T-cell (primary cell): ENCODE measurements at regions not wholly inside any gene's neighbourhood (a gene's known extent, or its start where the extent isn't known, plus 50 kb on each side); places are given as distances from the start of the nearest gene placed in this dataset.

ENCODE experiments used
- ATAC-seq, 4 experiments: fragments of 200-7000 bp in 3 of 4; fragments of 150-1000 bp in 1 of 4; cut with Tn5 transposase; replicated peaks in 1 of 4; 1 replicate in 3 of 4; 2 replicates in 1 of 4; pipeline ENCODE4 v1.10.0; 2021; ENCODE audit warnings: moderate library complexity in 3 of 4, mild to moderate bottlenecking in 2 of 4, moderate number of reproducible peaks in 1 of 4
- CTCF ChIA-PET, 2 donors: fragments of 300-600 bp; sonication (Branson Sonifier 250); formaldehyde crosslinking; loops; one replicate each; lab custom pipeline; 2022; ENCODE audit warnings: antibody characterized with exemption in 2 of 2; lab: Charles Lee
- POLR2A ChIA-PET, 2 donors: fragments of 300-600 bp; sonication (Branson Sonifier 250); formaldehyde crosslinking; loops; one replicate each; lab custom pipeline; 2022; ENCODE audit warnings: antibody characterized with exemption in 2 of 2; lab: Charles Lee
- DNase-seq, 35 experiments: peaks; one replicate each; pipeline versions ENCODE4 v3.0.0 to v3.0.0-alpha.2; 2013 to 2023
- H3K27ac ChIP-seq: one replicate; pipeline ENCODE4 v1.5.1; 2013; ENCODE audit warnings: low read length
- H3K27me3 ChIP-seq, 2 experiments: replicated peaks in 1 of 2; 1 replicate in 1 of 2; 2 replicates in 1 of 2; pipeline versions ENCODE4 v1.6.1 to v1.7.0; 2013; ENCODE audit warnings: low read length in 1 of 2, mixed read lengths in 1 of 2; ENCODE audit not compliant: control insufficient read depth in 2 of 2, insufficient read depth in 2 of 2; ENCODE audit errors: extremely low read depth in 1 of 2
- H3K36me3 ChIP-seq, 2 donors: 1 replicate in 1 of 2; 2 replicates in 1 of 2; pipeline versions ENCODE4 v1.6.1 to v1.7.0; 2013; ENCODE audit warnings: low read length in 1 of 2; ENCODE audit not compliant: control insufficient read depth in 2 of 2, insufficient read depth in 1 of 2; ENCODE audit errors: extremely low read depth in 1 of 2
- H3K4me1 ChIP-seq, 2 experiments: 1 replicate in 1 of 2; 2 replicates in 1 of 2; pipeline versions ENCODE4 v1.6.1 to v1.7.0; 2013; ENCODE audit warnings: low read length in 2 of 2, mixed read lengths in 1 of 2; ENCODE audit not compliant: insufficient read depth in 2 of 2, control insufficient read depth in 1 of 2; ENCODE audit errors: extremely low read depth in 1 of 2
- H3K4me3 ChIP-seq, 2 donors: 1 replicate in 1 of 2; 2 replicates in 1 of 2; pipeline versions ENCODE4 v1.5.1 to v1.7.0; 2013; ENCODE audit warnings: mild to moderate bottlenecking in 2 of 2, low read length in 1 of 2, moderate library complexity in 1 of 2; ENCODE audit not compliant: control insufficient read depth in 1 of 2; ENCODE audit errors: extremely low read depth in 1 of 2
- H3K9me3 ChIP-seq: 2 replicates; pipeline ENCODE4 v1.7.0; 2013
- H3K27ac Mint-ChIP-seq, 2 donors: one replicate each; pipeline ENCODE4 v1.8.0; 2020 to 2021; ENCODE audit warnings: mild to moderate bottlenecking in 2 of 2, mixed read lengths in 2 of 2
- H3K27me3 Mint-ChIP-seq, 2 donors: one replicate each; pipeline ENCODE4 v1.8.0; 2021 to 2022; ENCODE audit warnings: mixed read lengths in 2 of 2
- H3K36me3 Mint-ChIP-seq: one replicate; pipeline ENCODE4 v1.8.0; 2021; ENCODE audit warnings: mixed read lengths
- H3K4me1 Mint-ChIP-seq, 3 donors: one replicate each; pipeline ENCODE4 v1.8.0; 2020 to 2022; ENCODE audit warnings: mixed read lengths in 3 of 3, mild to moderate bottlenecking in 1 of 3
- H3K4me3 Mint-ChIP-seq, 3 donors: one replicate each; pipeline ENCODE4 v1.8.0; 2020 to 2022; ENCODE audit warnings: mild to moderate bottlenecking in 3 of 3, mixed read lengths in 3 of 3, moderate library complexity in 3 of 3
- H3K9me3 Mint-ChIP-seq, 3 donors: one replicate each; pipeline ENCODE4 v1.8.0; 2020 to 2022; ENCODE audit warnings: mixed read lengths in 3 of 3
- WGBS: methylation state at CpG from one replicate; pipeline ENCODE4 v1.1.5; 2013; ENCODE audit warnings: missing lambda C conversion rate; ENCODE audit not compliant: insufficient coverage; 5-methylcytosine and 5-hydroxymethylcytosine counted together

DNA sequence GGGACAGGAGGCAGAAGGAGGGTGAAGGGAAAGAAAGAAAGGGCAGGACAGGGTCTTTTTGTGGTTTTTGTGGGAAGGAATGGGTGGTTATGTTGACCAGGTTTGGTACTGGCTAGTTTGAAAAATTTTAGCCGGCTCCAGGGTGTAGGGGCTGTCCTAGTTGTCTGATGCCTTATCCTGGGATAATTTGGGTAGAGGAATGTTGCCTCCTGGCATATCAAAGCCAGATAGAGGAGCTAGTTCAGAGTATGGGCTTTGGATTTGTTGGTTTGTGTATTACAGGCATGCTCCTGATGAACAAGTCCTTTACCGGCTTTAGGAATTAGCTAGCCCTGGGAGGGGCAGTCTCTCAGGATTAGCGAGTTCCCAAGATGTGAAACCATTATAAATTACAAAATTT is 101.1 kb upstream of the LHCGR start:
- Histone ChIP-seq H3K36me3 (no peaks in the 10 kb centered on the region), H3K4me3 (no peak overlapping the region), H3K27me3 (no peaks in the 10 kb centered on the region), H3K9me3 (no peaks in the 10 kb centered on the region), H3K27ac (no peak overlapping the region), H3K4me1 (no peaks in the 10 kb centered on the region)
- ChIA-PET POLR2A (no interaction called here), CTCF (no interaction called here)
- ATAC-seq, result no peak
- Mint-ChIP-seq H3K27me3 (peaks cover 5 to 8% of the 10 kb centered on the region in 2 donors), H3K27ac (no peak overlapping the region), H3K36me3 (no peaks in the 10 kb centered on the region), H3K9me3 (no peaks in the 10 kb centered on the region), H3K4me1 (no peaks in the 10 kb centered on the region), H3K4me3 (no peak overlapping the region)
- 60% methylated on average over 1 of the region's 3 CpGs for WGBS
- DNase-seq, result no peak

DNA sequence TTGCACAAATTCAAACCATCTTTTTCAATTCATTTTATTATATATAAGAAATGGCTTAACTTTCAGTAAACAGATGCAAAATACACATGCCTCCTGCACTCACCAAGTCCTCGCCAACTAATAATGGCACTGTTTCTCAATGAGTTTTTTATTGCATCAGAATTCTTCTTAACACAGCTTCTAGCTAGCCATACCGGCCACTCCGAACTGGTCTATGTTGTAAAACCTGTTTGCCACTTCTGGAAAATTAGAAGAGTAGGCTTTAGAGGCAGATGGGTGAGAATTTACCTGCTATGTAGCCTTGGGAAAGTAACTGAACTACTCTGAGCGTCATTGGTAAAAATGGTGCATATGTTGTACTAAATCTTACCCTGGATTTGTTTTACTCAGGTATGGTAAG is 100.6 kb upstream of the LHCGR start:
- Histone ChIP-seq H3K27ac (no peak overlapping the region), H3K27me3 (no peaks in the 10 kb centered on the region), H3K4me3 (no peak overlapping the region), H3K36me3 (no peaks in the 10 kb centered on the region), H3K9me3 (no peaks in the 10 kb centered on the region), H3K4me1 (no peaks in the 10 kb centered on the region)
- ChIA-PET POLR2A (no interaction called here), CTCF (no interaction called here)
- WGBS, result 80% methylated on average over 2 of the region's 4 CpGs
- no peak overlapping the region for H3K27ac Mint-ChIP-seq
- H3K27me3 Mint-ChIP-seq, result peaks cover 5 to 8% of the 10 kb centered on the region in 2 donors
- ATAC-seq (no peak), DNase-seq (no peak)
- no peaks in the 10 kb centered on the region for H3K36me3 Mint-ChIP-seq
- no peaks in the 10 kb centered on the region for H3K9me3 Mint-ChIP-seq
- H3K4me1 Mint-ChIP-seq, result no peaks in the 10 kb centered on the region
- no peak overlapping the region for H3K4me3 Mint-ChIP-seq

GRCh38 chr2:48855142-48855541 is 99.6 kb upstream of the LHCGR start:
- whole genome bisulfite sequencing, result no CpG with 5 or more reads among the region's 2 CpGs
- Mint-ChIP-seq H3K27me3 (peaks cover 5 to 8% of the 10 kb centered on the region in 2 donors), H3K4me1 (no peaks in the 10 kb centered on the region), H3K4me3 (no peak overlapping the region), H3K36me3 (no peaks in the 10 kb centered on the region), H3K27ac (no peak overlapping the region), H3K9me3 (no peaks in the 10 kb centered on the region)
- POLR2A ChIA-PET, result no interaction called here
- no peaks in the 10 kb centered on the region for H3K27me3 ChIP-seq
- no peak overlapping the region for H3K27ac ChIP-seq
- no peak overlapping the region for H3K4me3 ChIP-seq
- no peaks in the 10 kb centered on the region for H3K36me3 ChIP-seq
- CTCF ChIA-PET, result no interaction called here
- no peak for DNase-seq
- H3K4me1 ChIP-seq, result no peaks in the 10 kb centered on the region
- ATAC-seq, result no peak
- no peaks in the 10 kb centered on the region for H3K9me3 ChIP-seq

- Histone ChIP-seq H3K27me3 (no peaks in the 10 kb centered on the region), H3K27ac (no peak overlapping the region), H3K4me3 (no peak overlapping the region), H3K9me3 (no peaks in the 10 kb centered on the region), H3K4me1 (no peaks in the 10 kb centered on the region), H3K36me3 (no peaks in the 10 kb centered on the region)
- ATAC-seq (no peak), DNase-seq (no peak)
- Mint-ChIP-seq H3K27me3 (peaks cover 5 to 8% of the 10 kb centered on the region in 2 donors), H3K4me3 (no peak overlapping the region), H3K9me3 (no peaks in the 10 kb centered on the region), H3K36me3 (no peaks in the 10 kb centered on the region), H3K4me1 (no peaks in the 10 kb centered on the region), H3K27ac (no peak overlapping the region)
- WGBS, result no CpG with 5 or more reads among the region's 1 CpG
- ChIA-PET CTCF (no interaction called here), POLR2A (no interaction called here)
Observed at GRCh38 chr2:48854681-48855080, 99.2 kb upstream of the LHCGR start.

- Mint-ChIP-seq H3K4me1 (no peaks in the 10 kb centered on the region), H3K36me3 (no peaks in the 10 kb centered on the region)
Observed at GRCh38 chr2:48852938-48853337, 97.4 kb upstream of the LHCGR start.

GRCh38 chr2:48851161-48851560 is 95.6 kb upstream of the LHCGR start:
- Histone ChIP-seq H3K4me3 (no peak overlapping the region), H3K27me3 (no peaks in the 10 kb centered on the region), H3K27ac (no peak overlapping the region), H3K36me3 (no peaks in the 10 kb centered on the region), H3K9me3 (no peaks in the 10 kb centered on the region), H3K4me1 (no peaks in the 10 kb centered on the region)
- DNase-seq (no peak), ATAC-seq (no peak)
- no peak overlapping the region for H3K4me3 Mint-ChIP-seq
- peaks cover 0 to under 1% of the 10 kb centered on the region in 2 donors for H3K27me3 Mint-ChIP-seq
- no peaks in the 10 kb centered on the region for H3K36me3 Mint-ChIP-seq
- ChIA-PET POLR2A (no interaction called here), CTCF (no interaction called here)
- H3K27ac Mint-ChIP-seq, result no peak overlapping the region
- H3K9me3 Mint-ChIP-seq, result no peaks in the 10 kb centered on the region
- H3K4me1 Mint-ChIP-seq, result no peaks in the 10 kb centered on the region
- WGBS, result no CpG with 5 or more reads among the region's 3 CpGs

More at GRCh38 chr2:48852938-48853337, 97.4 kb upstream of the LHCGR start:
- Mint-ChIP-seq H3K27me3 (peaks cover 5 to 8% of the 10 kb centered on the region in 2 donors), H3K27ac (no peak overlapping the region), H3K9me3 (no peaks in the 10 kb centered on the region), H3K4me3 (no peak overlapping the region)
- ATAC-seq, result no peak
- no peaks in the 10 kb centered on the region for H3K9me3 ChIP-seq
- DNase-seq, result no peak
- H3K4me3 ChIP-seq, result no peak overlapping the region
- H3K27me3 ChIP-seq, result no peaks in the 10 kb centered on the region
- no CpG with 5 or more reads among the region's 1 CpG for WGBS
- no peaks in the 10 kb centered on the region for H3K36me3 ChIP-seq
- H3K27ac ChIP-seq, result no peak overlapping the region
- no peaks in the 10 kb centered on the region for H3K4me1 ChIP-seq
- ChIA-PET POLR2A (interaction anchor here in 1 of 2 donors (0.6 kb wide), 1 partner anchor 30 kb away, joined by 3 read pairs; no protein-coding TSS in a partner anchor), CTCF (no interaction called here)

DNA sequence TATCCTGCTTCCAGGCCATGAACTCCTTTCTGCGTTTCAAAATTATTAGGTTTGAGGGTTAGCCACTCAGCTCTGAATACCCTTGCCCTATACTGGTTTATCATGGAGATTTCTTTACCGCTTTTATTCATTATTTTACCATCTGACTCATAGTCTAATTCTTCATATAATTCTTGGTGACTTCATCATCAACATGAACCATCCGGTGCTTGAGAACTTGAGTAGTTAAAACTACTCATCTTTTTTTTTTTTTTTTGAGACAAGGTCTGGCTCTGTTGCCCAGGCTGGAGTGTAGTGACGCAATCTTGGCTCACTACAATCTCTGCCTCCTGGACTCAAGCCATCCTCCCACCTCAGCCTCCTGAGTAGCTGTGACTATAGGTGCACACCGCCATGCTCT is 94.2 kb upstream of the LHCGR start:
- Mint-ChIP-seq H3K36me3 (no peaks in the 10 kb centered on the region), H3K9me3 (no peaks in the 10 kb centered on the region), H3K4me3 (no peak overlapping the region), H3K4me1 (no peaks in the 10 kb centered on the region), H3K27ac (no peak overlapping the region), H3K27me3 (no peaks in the 10 kb centered on the region)
- no peaks in the 10 kb centered on the region for H3K4me1 ChIP-seq
- H3K4me3 ChIP-seq, result no peak overlapping the region
- CTCF ChIA-PET, result no interaction called here
- WGBS, result no CpG with 5 or more reads among the region's 5 CpGs
- DNase-seq (no peak), ATAC-seq (no peak)
- no peak overlapping the region for H3K27ac ChIP-seq
- POLR2A ChIA-PET, result no interaction called here
- no peaks in the 10 kb centered on the region for H3K9me3 ChIP-seq
- H3K27me3 ChIP-seq, result no peaks in the 10 kb centered on the region
- no peaks in the 10 kb centered on the region for H3K36me3 ChIP-seq
